Erythroblast (primary cell): ENCODE measurements at regions not wholly inside any gene's neighbourhood (a gene's known extent, or its start where the extent isn't known, plus 50 kb on each side); places are given as distances from the start of the nearest gene placed in this dataset.

Source experiments
- GATA1 ChIP-seq: IDR thresholded peaks from 2 replicates; pipeline ENCODE4 v1.6.1; 2011; ENCODE audit warnings: low read depth, mild to moderate bottlenecking, control low read depth, low read length, moderate library complexity
- POLR2A ChIP-seq: IDR thresholded peaks from 2 replicates; pipeline ENCODE4 v1.6.1; 2011; ENCODE audit warnings: mild to moderate bottlenecking, low read length

DNA sequence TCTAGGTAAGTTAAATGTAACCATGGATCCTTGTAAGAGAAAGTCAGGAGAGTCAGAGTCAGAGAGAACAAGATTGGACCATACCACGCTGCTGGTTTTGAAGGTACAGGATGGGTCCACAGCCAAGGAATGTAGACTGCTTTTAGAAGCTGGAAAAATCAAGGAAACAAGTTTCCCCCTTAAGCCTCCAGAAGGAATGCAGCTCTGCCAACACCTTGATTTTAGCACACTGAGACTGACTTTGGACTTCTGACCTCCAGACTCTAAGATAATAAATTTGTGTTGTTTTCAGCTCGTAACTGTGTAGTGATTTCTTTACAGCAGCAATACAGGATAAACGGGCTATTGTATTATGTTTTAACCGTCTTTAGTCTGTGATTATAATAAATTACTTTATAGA lies 108.0 kb upstream of the USP38 start:
- TF ChIP-seq POLR2A (no peak), GATA1 (no peak)
